AG10803 (cell line): ENCODE measurements at regions not wholly inside any gene's neighbourhood (a gene's known extent, or its start where the extent isn't known, plus 50 kb on each side); places are given as distances from the start of the nearest gene placed in this dataset.

Experiments used
- DNase-seq: peaks from one replicate; pipeline ENCODE4 v3.0.0; 2010; ENCODE audit warnings: low read depth
- H3K4me3 ChIP-seq: 2 replicates; pipeline ENCODE4 v1.5.1; 2011; ENCODE audit warnings: mild to moderate bottlenecking, low read length, control low read depth
- TF ChIP-seq, protein P1 (sequence below): conservative IDR thresholded peaks from 2 replicates; pipeline ENCODE4 v1.5.1; 2011; ENCODE audit warnings: mild to moderate bottlenecking, low read length, control low read depth, inconsistent platforms

DNA sequence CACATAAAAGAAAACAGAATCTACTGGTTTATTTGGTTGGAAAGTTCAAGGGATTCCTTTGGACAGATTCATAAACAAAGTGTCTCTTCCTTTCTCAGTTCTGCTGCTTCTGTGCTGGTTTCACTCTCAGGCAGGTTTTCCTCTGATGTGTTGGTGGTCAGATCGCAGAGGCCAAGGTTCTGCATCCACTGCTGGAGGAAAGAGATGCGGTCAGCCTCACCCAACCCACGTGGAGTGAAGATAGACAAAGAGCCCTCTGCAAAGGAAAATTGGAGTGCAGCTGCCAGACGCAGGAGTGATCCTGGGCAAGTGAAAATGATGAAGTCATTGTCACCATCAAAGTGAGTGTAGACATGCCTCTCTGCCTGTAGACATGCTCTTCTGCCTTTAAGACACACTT, 352.0 kb downstream of the TSHZ3 start:
- no peak overlapping the region for H3K4me3 ChIP-seq
- TF ChIP-seq, protein P1, sequence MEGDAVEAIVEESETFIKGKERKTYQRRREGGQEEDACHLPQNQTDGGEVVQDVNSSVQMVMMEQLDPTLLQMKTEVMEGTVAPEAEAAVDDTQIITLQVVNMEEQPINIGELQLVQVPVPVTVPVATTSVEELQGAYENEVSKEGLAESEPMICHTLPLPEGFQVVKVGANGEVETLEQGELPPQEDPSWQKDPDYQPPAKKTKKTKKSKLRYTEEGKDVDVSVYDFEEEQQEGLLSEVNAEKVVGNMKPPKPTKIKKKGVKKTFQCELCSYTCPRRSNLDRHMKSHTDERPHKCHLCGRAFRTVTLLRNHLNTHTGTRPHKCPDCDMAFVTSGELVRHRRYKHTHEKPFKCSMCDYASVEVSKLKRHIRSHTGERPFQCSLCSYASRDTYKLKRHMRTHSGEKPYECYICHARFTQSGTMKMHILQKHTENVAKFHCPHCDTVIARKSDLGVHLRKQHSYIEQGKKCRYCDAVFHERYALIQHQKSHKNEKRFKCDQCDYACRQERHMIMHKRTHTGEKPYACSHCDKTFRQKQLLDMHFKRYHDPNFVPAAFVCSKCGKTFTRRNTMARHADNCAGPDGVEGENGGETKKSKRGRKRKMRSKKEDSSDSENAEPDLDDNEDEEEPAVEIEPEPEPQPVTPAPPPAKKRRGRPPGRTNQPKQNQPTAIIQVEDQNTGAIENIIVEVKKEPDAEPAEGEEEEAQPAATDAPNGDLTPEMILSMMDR, result no peak
- DNase-seq, result no peak

DNA sequence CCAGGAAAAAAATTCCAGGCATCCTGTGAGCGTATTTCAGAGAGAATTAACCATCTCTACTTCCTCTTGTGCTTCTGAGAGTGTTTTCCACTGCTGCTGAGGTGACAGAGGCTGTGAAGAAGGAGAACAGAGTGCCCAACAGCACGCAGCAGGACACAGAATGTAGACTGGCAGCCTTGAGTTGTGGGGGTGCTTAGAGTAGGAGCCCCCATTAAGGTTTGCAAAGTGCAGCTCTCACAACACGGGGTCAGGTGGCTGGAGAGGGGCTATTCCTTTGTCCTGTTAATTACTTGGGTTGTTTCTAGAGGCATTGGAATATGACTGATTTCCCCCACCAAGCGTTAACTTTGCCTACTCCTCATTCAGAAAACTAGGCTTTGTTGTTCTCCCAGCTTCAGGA, 370.6 kb downstream of the TSHZ3 start:
- no peak for DNase-seq
- H3K4me3 ChIP-seq, result no peak overlapping the region
- TF ChIP-seq, protein P1, result no peak

DNA sequence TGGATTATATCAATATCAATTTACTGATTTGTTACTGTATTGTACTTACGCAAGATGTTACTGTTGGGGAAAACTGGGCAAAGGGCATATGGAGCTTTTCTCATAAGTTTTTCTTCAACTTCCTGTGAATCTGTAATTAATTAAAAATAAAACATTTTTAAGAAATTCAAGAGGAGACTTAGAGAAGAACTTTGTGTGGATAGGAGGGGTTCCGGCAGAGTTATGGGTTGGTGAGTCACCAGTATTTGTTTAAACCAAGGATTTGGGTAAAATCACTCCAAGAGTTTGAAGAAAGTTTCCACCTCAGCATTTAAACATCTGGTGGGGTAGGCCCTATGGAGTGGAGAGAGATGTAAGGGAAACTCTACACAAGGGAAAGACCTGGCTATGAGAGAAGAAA, 379.6 kb downstream of the TSHZ3 start:
- TF ChIP-seq, protein P1, result no peak
- DNase-seq, result peak; percentile 15
- H3K4me3 ChIP-seq, result no peak overlapping the region

DNA sequence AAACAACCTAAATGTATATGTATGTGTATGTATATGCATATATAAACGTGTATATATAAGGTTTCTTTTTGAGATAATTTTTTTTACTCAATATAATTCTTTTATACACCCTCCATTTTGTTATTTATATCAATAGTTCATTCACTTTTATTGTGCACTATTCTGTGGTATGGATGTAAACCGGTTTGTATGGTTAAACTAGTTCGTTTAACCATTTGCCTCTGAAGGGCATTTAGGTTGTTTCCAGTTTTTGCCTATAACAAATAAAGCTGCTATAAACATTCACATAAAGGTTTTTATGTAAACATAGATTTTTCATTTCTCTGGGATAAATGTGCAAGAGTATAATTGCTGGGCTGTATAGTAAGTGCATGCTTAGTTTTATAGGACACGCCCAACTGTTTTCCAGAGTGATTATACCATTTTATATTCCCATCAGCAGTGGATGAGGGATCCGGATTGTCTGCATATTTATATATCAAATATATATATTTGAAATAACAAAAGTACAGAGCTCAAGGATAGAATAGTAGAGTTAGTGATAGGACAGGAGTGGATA, 380.3 kb downstream of the TSHZ3 start:
- TF ChIP-seq, protein P1, result no peak
- no peak overlapping the region for H3K4me3 ChIP-seq
- no peak for DNase-seq

DNA sequence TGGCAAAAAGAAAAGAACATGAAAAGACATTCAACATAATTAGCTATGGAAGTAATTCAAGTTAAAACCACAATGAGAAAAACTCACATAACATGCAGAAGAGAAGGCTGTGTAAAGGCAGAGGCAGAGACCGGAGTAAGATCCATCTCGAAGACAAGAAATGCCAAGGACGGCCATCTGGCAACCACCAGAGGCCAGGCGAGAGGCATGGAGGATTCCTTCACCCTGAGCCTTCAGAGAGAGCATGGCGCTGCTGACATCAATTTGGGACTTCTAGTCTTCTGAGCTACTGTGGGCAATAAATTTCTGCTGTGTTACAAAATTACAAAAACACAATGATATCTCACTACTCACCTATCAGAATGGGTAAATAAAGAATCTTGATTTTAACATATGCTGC, 381.0 kb downstream of the TSHZ3 start:
- DNase-seq, result peak; percentile 24
- TF ChIP-seq, protein P1, result peak; percentile 53
- H3K4me3 ChIP-seq, result no peak overlapping the region

DNA sequence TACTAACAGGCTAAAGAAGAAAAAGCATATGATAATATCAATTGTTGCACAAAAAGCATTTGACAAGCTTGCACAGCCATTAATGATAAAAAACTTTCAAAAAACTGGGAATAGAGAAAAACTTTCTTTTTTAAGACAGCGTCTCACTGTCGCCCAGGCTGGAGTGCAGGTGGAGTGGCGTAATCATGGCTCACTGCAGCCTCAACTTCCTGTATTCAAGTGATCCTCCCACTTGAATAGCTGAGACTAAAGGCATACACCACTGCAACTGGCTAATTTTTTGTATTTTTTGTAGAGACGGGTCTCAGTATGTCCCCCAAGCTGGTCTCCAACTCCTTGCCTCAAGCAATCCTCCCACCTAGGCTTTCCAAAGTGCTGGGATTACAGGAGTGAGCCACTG, 382.8 kb downstream of the TSHZ3 start:
- DNase-seq, result no peak
- H3K4me3 ChIP-seq, result no peak overlapping the region
- TF ChIP-seq, protein P1, result no peak

DNA sequence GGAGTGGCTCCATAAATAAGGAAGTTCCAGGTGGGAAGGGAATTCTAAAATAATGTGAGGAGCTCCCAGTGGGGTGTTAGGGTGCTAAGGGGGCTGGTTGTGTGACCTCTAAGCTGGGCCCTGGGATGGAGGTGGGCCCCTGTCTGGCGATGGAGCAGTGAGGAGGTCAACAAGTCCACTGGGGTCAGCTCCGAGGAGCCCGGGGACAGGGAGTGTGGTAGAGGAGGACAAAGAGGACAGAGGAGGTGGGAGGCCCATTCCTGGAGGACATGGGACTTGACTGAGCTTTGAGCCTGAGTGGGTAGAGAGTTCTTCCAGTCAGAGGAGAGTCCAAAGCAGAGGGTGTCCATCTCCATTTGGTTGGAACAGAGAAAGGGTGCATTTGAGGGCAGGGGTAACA, 390.2 kb downstream of the TSHZ3 start:
- TF ChIP-seq, protein P1, result no peak
- H3K4me3 ChIP-seq, result no peak overlapping the region
- DNase-seq, result no peak
